Neural progenitor cell (in vitro differentiated cells): ENCODE measurements at regions not wholly inside any gene's neighbourhood (a gene's known extent, or its start where the extent isn't known, plus 50 kb on each side); places are given as distances from the start of the nearest gene placed in this dataset.

Experiments
- DNase-seq: peaks from one replicate; pipeline ENCODE4 v3.0.0-alpha.2; 2016; ENCODE audit warnings: low spot score
- H2AFZ ChIP-seq: fragments of 200-600 bp; sonication (generic); replicated peaks from 2 replicates; pipeline ENCODE4 v1.6.1; 2016; ENCODE audit warnings: antibody characterized with exemption
- H3F3A ChIP-seq: fragments of 200-600 bp; sonication (generic); 2 replicates; pipeline ENCODE4 v1.6.1; 2016; ENCODE audit warnings: antibody characterized with exemption, low read depth
- H3K27ac ChIP-seq: fragments of 200-600 bp; sonication (generic); 2 replicates; pipeline ENCODE4 v1.5.1; 2016; ENCODE audit warnings: mild to moderate bottlenecking
- H3K27me3 ChIP-seq: fragments of 200-600 bp; sonication (generic); 2 replicates; pipeline ENCODE4 v1.6.1; 2016; ENCODE audit warnings: mild to moderate bottlenecking, moderate library complexity
- H3K36me3 ChIP-seq: fragments of 200-600 bp; sonication (generic); 2 replicates; pipeline ENCODE4 v1.5.1; 2016
- H3K4me1 ChIP-seq: fragments of 200-600 bp; sonication (generic); 2 replicates; pipeline ENCODE4 v1.6.1; 2016; ENCODE audit warnings: mixed run types
- H3K4me2 ChIP-seq: fragments of 200-600 bp; sonication (generic); 2 replicates; pipeline ENCODE4 v1.6.1; 2016
- H3K4me3 ChIP-seq: fragments of 200-600 bp; sonication (generic); 2 replicates; pipeline ENCODE4 v1.5.1; 2016
- H3K79me2 ChIP-seq: fragments of 200-600 bp; sonication (generic); 2 replicates; pipeline ENCODE4 v1.6.1; 2016; ENCODE audit warnings: low read depth
- H3K9ac ChIP-seq: fragments of 200-600 bp; sonication (generic); 2 replicates; pipeline ENCODE4 v1.6.1; 2016
- H3K9me3 ChIP-seq: fragments of 200-600 bp; sonication (generic); 2 replicates; pipeline ENCODE4 v1.5.1; 2016; ENCODE audit warnings: low read depth
- H4K20me1 ChIP-seq: fragments of 200-600 bp; sonication (generic); 2 replicates; pipeline ENCODE4 v1.6.1; 2016; ENCODE audit warnings: low read depth
- H3K27ac Mint-ChIP-seq: 3 replicates; pipeline ENCODE4 v1.8.0; 2021; ENCODE audit warnings: mixed read lengths
- H3K27me3 Mint-ChIP-seq: 2 replicates; pipeline ENCODE4 v1.8.0; 2022; ENCODE audit warnings: low read depth, mild to moderate bottlenecking, inconsistent platforms, moderate library complexity, mixed read lengths; ENCODE audit not compliant: insufficient read depth
- H3K36me3 Mint-ChIP-seq: 3 replicates; pipeline ENCODE4 v1.8.0; 2021; ENCODE audit warnings: mixed read lengths
- H3K4me1 Mint-ChIP-seq: 3 replicates; pipeline ENCODE4 v1.8.0; 2021; ENCODE audit warnings: mixed read lengths
- H3K4me3 Mint-ChIP-seq: 3 replicates; pipeline ENCODE4 v1.8.0; 2021; ENCODE audit warnings: mild to moderate bottlenecking, moderate library complexity, mixed read lengths
- H3K9me3 Mint-ChIP-seq: 3 replicates; pipeline ENCODE4 v1.8.0; 2020; ENCODE audit warnings: mixed read lengths
- CTCF ChIP-seq: fragments of 200-600 bp; sonication (generic); IDR thresholded peaks from 2 replicates; pipeline ENCODE4 v1.5.1; 2017; ENCODE audit warnings: antibody characterized with exemption, mild to moderate bottlenecking
- EZH2 ChIP-seq: fragments of 200-600 bp; sonication (generic); IDR thresholded peaks from 2 replicates; pipeline ENCODE4 v1.6.1; 2017; ENCODE audit warnings: antibody characterized with exemption, mild to moderate bottlenecking, moderate library complexity
- EZH2phosphoT487 ChIP-seq: fragments of 200-600 bp; sonication (generic); IDR thresholded peaks from 2 replicates; pipeline ENCODE4 v1.6.1; 2017; ENCODE audit warnings: antibody characterized with exemption

GRCh38 chr5:135210286-135211055, 176.4 kb upstream of the PITX1 start:
- H3F3A ChIP-seq: no peaks in the 10 kb centered on the region
- Mint-ChIP-seq H3K4me1 (peaks cover 23% of the 10 kb centered on the region), H3K36me3 (no peaks in the 10 kb centered on the region), H3K4me3 (no peak overlapping the region), H3K27me3 (peaks cover 8% of the 10 kb centered on the region), H3K9me3 (no peaks in the 10 kb centered on the region), H3K27ac (peak overlapping the region; percentile 27)
- no peak overlapping the region for H3K27ac ChIP-seq
- H2AFZ ChIP-seq: no peak overlapping the region
- H3K9ac ChIP-seq: no peak overlapping the region
- no peak for TF ChIP-seq EZH2
- TF ChIP-seq CTCF: no peak
- no peak for TF ChIP-seq EZH2phosphoT487
- H3K4me3 ChIP-seq: no peak overlapping the region
- DNase-seq: no peak
- H3K79me2 ChIP-seq: no peaks in the 10 kb centered on the region
- no peaks in the 10 kb centered on the region for H3K4me1 ChIP-seq
- no peaks in the 10 kb centered on the region for H4K20me1 ChIP-seq
- H3K9me3 ChIP-seq: no peaks in the 10 kb centered on the region
- no peaks in the 10 kb centered on the region for H3K27me3 ChIP-seq
- H3K4me2 ChIP-seq: no peak overlapping the region
- no peaks in the 10 kb centered on the region for H3K36me3 ChIP-seq

GRCh38 chr5:135208903-135209721, 175.1 kb upstream of the PITX1 start:
- Mint-ChIP-seq H3K27ac (peak overlapping the region; percentile 31), H3K9me3 (peaks cover 2% of the 10 kb centered on the region), H3K4me1 (peaks cover 23% of the 10 kb centered on the region), H3K4me3 (no peak overlapping the region), H3K27me3 (peaks cover 7% of the 10 kb centered on the region), H3K36me3 (no peaks in the 10 kb centered on the region)
- H3K36me3 ChIP-seq: no peaks in the 10 kb centered on the region
- no peak for TF ChIP-seq CTCF
- no peak for TF ChIP-seq EZH2phosphoT487
- no peak for TF ChIP-seq EZH2
- no peak overlapping the region for H2AFZ ChIP-seq
- H3K27me3 ChIP-seq: no peaks in the 10 kb centered on the region
- no peak overlapping the region for H3K4me2 ChIP-seq
- H3F3A ChIP-seq: no peaks in the 10 kb centered on the region
- H4K20me1 ChIP-seq: no peaks in the 10 kb centered on the region
- H3K27ac ChIP-seq: no peak overlapping the region
- H3K4me3 ChIP-seq: no peak overlapping the region
- H3K9ac ChIP-seq: no peak overlapping the region
- H3K79me2 ChIP-seq: no peaks in the 10 kb centered on the region
- DNase-seq: no peak
- H3K9me3 ChIP-seq: no peaks in the 10 kb centered on the region
- H3K4me1 ChIP-seq: no peaks in the 10 kb centered on the region

- H3K4me3 Mint-ChIP-seq: no peak overlapping the region
- no peak overlapping the region for H3K27ac ChIP-seq
- H3K4me1 Mint-ChIP-seq: peaks cover 19% of the 10 kb centered on the region
Observed at GRCh38 chr5:135208555-135208902, 174.5 kb upstream of the PITX1 start.

More at GRCh38 chr5:135208555-135208902, 174.5 kb upstream of the PITX1 start:
- Histone ChIP-seq H3F3A (no peaks in the 10 kb centered on the region), H4K20me1 (no peaks in the 10 kb centered on the region), H2AFZ (no peak overlapping the region), H3K4me3 (no peak overlapping the region), H3K79me2 (no peaks in the 10 kb centered on the region), H3K4me1 (no peaks in the 10 kb centered on the region), H3K27me3 (no peaks in the 10 kb centered on the region), H3K36me3 (no peaks in the 10 kb centered on the region), H3K9me3 (no peaks in the 10 kb centered on the region), H3K4me2 (no peak overlapping the region), H3K9ac (no peak overlapping the region)
- no peak for TF ChIP-seq CTCF
- no peak for TF ChIP-seq EZH2phosphoT487
- no peak for TF ChIP-seq EZH2
- Mint-ChIP-seq H3K9me3 (peaks cover 6% of the 10 kb centered on the region), H3K36me3 (no peaks in the 10 kb centered on the region), H3K27me3 (peaks cover 7% of the 10 kb centered on the region), H3K27ac (peak overlapping the region; percentile 31)
- DNase-seq: no peak
